ENCODE measurements at regions not wholly inside any gene's neighbourhood (a gene's known extent, or its start where the extent isn't known, plus 50 kb on each side); places are given as distances from the start of the nearest gene placed in this dataset.

- no peak overlapping the region for H3K9ac ChIP-seq (ENCODE audit: low read length)
- H3K4me2 ChIP-seq (ENCODE audit: low read length), result no peak overlapping the region
- H3K9me2 ChIP-seq (ENCODE audit: low read depth, low read length), result no peaks in the 10 kb centered on the region
- no peaks in the 10 kb centered on the region for H3F3A ChIP-seq (ENCODE audit: insufficient read depth, low read length)
- no peak for TF ChIP-seq EZH2 (IDR thresholded peaks at IDR 0.05; ENCODE audit: borderline replicate concordance, low read length)
- TF ChIP-seq, protein P1, sequence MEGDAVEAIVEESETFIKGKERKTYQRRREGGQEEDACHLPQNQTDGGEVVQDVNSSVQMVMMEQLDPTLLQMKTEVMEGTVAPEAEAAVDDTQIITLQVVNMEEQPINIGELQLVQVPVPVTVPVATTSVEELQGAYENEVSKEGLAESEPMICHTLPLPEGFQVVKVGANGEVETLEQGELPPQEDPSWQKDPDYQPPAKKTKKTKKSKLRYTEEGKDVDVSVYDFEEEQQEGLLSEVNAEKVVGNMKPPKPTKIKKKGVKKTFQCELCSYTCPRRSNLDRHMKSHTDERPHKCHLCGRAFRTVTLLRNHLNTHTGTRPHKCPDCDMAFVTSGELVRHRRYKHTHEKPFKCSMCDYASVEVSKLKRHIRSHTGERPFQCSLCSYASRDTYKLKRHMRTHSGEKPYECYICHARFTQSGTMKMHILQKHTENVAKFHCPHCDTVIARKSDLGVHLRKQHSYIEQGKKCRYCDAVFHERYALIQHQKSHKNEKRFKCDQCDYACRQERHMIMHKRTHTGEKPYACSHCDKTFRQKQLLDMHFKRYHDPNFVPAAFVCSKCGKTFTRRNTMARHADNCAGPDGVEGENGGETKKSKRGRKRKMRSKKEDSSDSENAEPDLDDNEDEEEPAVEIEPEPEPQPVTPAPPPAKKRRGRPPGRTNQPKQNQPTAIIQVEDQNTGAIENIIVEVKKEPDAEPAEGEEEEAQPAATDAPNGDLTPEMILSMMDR (IDR thresholded peaks at IDR 0.05; ENCODE audit: low read length), result no peak
- no peaks in the 10 kb centered on the region for H3K9me3 ChIP-seq (ENCODE audit: low read length)
- no peaks in the 10 kb centered on the region for H3K79me2 ChIP-seq (ENCODE audit: insufficient read depth, low read length)
- no peak overlapping the region for H3K27ac ChIP-seq (ENCODE audit: low read depth, low read length, poor library complexity, severe bottlenecking)
- H2AFZ ChIP-seq (ENCODE audit: low read length), result no peak overlapping the region
- no peak overlapping the region for H3K4me3 ChIP-seq (ENCODE audit: low read depth, low read length, poor library complexity, severe bottlenecking)
- no peaks in the 10 kb centered on the region for H3K36me3 ChIP-seq (ENCODE audit: insufficient read depth, low read length)
- no peaks in the 10 kb centered on the region for H3K4me1 ChIP-seq (ENCODE audit: insufficient read depth, low read length, severe bottlenecking)
- no peaks in the 10 kb centered on the region for H3K27me3 ChIP-seq (ENCODE audit: insufficient read depth, low read length)
- no peaks in the 10 kb centered on the region for H4K20me1 ChIP-seq (ENCODE audit: insufficient read depth, low read length)
Observed at GRCh38 chr2:234754126-234754525, 197.7 kb upstream of the SH3BP4 start.

DNA sequence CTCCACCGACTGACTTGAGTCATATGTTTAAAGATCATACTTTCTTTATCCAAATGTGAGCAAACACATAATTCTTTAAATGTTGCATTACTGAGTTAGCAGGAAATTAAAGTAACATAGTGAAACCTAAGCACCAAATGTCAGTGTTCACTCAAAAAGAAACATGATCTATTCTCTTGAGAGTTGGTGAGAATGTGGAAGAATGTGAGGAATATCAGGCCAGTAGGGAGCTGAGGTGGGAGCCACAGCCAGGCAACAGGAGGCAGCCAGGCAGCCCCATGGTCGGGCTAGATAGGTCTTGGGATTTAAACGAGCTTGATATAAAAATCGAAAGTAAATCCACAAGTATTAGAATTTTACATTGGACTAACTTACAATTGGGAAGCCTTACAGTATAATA is 198.1 kb upstream of the SH3BP4 start:
- no peak for TF ChIP-seq EZH2 (IDR thresholded peaks at IDR 0.05; ENCODE audit: borderline replicate concordance, low read length)
- TF ChIP-seq, protein P1 (IDR thresholded peaks at IDR 0.05; ENCODE audit: low read length), result no peak
- no peak overlapping the region for H3K27ac ChIP-seq (ENCODE audit: low read depth, low read length, poor library complexity, severe bottlenecking)
- no peak overlapping the region for H2AFZ ChIP-seq (ENCODE audit: low read length)
- no peaks in the 10 kb centered on the region for H3K36me3 ChIP-seq (ENCODE audit: insufficient read depth, low read length)
- H3K27me3 ChIP-seq (ENCODE audit: insufficient read depth, low read length), result no peaks in the 10 kb centered on the region
- no peaks in the 10 kb centered on the region for H3K79me2 ChIP-seq (ENCODE audit: insufficient read depth, low read length)
- H4K20me1 ChIP-seq (ENCODE audit: insufficient read depth, low read length), result no peaks in the 10 kb centered on the region
- no peaks in the 10 kb centered on the region for H3F3A ChIP-seq (ENCODE audit: insufficient read depth, low read length)
- H3K9me2 ChIP-seq (ENCODE audit: low read depth, low read length), result no peaks in the 10 kb centered on the region
- H3K4me2 ChIP-seq (ENCODE audit: low read length), result no peak overlapping the region
- H3K9ac ChIP-seq (ENCODE audit: low read length), result no peak overlapping the region
- no peaks in the 10 kb centered on the region for H3K4me1 ChIP-seq (ENCODE audit: insufficient read depth, low read length, severe bottlenecking)
- no peak overlapping the region for H3K4me3 ChIP-seq (ENCODE audit: low read depth, low read length, poor library complexity, severe bottlenecking)
- no peaks in the 10 kb centered on the region for H3K9me3 ChIP-seq (ENCODE audit: low read length)

- Histone ChIP-seq H3K36me3 (ENCODE audit: insufficient read depth, low read length) (no peaks in the 10 kb centered on the region), H3K79me2 (ENCODE audit: insufficient read depth, low read length) (no peaks in the 10 kb centered on the region), H4K20me1 (ENCODE audit: insufficient read depth, low read length) (no peaks in the 10 kb centered on the region), H3K9me3 (ENCODE audit: low read length) (no peaks in the 10 kb centered on the region), H3K9ac (ENCODE audit: low read length) (no peak overlapping the region), H3F3A (ENCODE audit: insufficient read depth, low read length) (no peaks in the 10 kb centered on the region), H3K4me1 (ENCODE audit: insufficient read depth, low read length, severe bottlenecking) (no peaks in the 10 kb centered on the region), H3K27me3 (ENCODE audit: insufficient read depth, low read length) (no peaks in the 10 kb centered on the region), H3K9me2 (ENCODE audit: low read depth, low read length) (no peaks in the 10 kb centered on the region), H3K4me2 (ENCODE audit: low read length) (no peak overlapping the region), H3K27ac (ENCODE audit: low read depth, low read length, poor library complexity, severe bottlenecking) (no peak overlapping the region), H2AFZ (ENCODE audit: low read length) (no peak overlapping the region), H3K4me3 (ENCODE audit: low read depth, low read length, poor library complexity, severe bottlenecking) (no peak overlapping the region)
- TF ChIP-seq, protein P1 (IDR thresholded peaks at IDR 0.05; ENCODE audit: low read length), result no peak
- no peak for TF ChIP-seq EZH2 (IDR thresholded peaks at IDR 0.05; ENCODE audit: borderline replicate concordance, low read length)
Observed at GRCh38 chr2:234752966-234753365, 198.9 kb upstream of the SH3BP4 start.

All from OCI-LY1 (cell line).